T-helper 2 cell treated with Interferon-gamma antibody and Interleukin-4, amounts not matched to agents 100 ng/mL and 5 ng/mL, for 36 hours (primary cell): ENCODE measurements at regions not wholly inside any gene's neighbourhood (a gene's known extent, or its start where the extent isn't known, plus 50 kb on each side); places are given as distances from the start of the nearest gene placed in this dataset.

Experiments
- intact Hi-C: fragments of 100-400 bp; cut with micrococcal nuclease; formaldehyde crosslinking; loops from one replicate; pipeline ENCODE4 v1.15.1; 2023

DNA sequence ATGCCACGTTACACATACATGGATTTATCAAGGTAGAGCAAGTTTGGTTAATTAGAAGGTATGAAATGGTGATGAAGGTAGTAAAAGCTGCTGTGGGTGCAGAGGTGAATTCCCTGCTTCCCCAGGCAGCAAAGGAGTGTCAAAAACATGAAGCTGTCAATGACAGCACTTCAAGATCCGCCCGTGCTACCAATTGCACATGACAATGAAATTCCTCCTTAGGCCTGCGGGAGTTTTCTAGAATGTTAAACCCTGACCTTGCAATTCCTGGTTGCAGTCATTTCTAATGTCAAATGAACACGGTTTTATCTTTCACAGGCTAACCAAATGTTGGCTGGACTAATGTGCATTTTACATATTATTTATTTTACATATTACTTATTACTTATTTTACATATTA is 67.7 kb upstream of the LSM14A start:
- intact Hi-C loops: no loop called here

DNA sequence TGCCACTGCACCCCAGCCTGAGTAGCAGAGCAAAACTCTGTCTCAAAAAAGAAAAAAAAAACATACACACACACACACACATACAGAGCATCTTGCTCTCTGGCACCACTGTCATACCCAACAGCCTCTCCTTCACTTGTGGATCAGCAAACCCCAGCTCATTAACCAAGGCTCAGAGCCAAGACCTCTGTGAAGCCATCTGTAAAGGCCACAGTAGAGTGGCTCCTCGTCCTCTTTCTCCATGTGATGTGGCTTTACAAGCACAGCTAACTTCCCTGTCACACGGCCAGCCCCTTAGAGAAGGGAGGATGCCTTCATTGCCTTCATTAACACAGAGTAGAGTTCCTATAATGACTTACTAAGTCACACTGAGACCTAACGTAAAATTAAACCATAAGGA is 62.7 kb upstream of the LSM14A start:
- intact Hi-C loops: no loop called here

DNA sequence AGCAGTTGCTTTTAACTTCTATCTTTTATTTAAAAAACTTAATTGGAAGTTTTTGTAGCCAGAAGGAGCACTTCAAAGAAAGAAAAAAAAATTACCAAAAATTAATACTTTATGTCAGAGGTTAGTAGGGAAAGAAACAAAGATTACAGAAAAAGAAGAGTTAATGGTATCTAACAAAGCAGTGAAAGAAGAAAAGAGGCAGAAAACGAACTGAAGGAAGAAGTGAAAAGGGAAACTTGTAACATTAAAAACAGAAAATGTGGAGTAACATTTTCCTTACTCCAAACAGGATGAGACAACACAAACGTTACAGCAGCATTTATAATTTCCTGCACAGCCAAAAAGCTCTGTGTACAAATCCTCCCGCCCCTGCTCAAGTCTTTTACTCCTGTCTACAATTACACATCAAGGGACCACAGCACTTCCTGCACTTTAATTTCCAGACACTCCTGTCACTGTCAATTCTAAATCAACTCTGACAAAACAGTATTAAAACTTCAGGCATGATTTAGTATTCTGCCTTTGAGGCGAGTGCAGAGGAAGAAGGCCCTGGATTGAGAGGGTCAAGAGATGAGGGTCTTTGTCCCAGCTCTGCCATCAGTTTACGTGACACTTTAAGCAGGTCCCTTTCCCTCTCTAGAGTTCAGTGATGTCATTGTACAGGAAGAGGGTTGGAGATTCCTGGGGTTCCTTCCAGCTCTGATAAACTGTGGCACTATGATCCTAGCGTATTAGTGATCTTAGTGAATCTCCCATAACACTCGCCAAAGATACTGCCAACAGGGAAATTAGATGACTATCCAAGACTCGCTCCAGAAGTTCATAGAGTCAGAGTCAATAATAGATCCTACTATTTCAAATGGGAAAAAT is 53.2 kb upstream of the LSM14A start:
- intact Hi-C loops: no loop called here

DNA sequence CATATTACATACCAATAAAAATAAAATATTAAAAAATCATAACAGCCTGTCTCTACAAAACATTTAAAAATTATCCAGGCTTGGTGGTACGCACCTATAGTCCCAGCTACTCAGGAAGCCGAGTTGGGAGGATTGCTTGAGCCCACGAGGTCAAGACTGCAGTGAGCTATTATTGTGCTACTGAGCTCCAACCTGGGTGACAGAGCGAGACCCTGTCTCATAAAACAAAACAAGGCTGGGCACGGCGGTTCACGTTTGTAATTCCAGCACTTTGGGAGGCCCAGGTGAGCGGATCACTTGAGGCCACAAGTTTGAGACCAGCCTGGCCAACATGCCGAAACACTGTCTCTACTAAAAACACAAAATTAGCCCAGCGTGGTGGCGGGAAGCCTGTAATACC is 52.2 kb upstream of the LSM14A start:
- intact Hi-C loops: no loop called here

DNA sequence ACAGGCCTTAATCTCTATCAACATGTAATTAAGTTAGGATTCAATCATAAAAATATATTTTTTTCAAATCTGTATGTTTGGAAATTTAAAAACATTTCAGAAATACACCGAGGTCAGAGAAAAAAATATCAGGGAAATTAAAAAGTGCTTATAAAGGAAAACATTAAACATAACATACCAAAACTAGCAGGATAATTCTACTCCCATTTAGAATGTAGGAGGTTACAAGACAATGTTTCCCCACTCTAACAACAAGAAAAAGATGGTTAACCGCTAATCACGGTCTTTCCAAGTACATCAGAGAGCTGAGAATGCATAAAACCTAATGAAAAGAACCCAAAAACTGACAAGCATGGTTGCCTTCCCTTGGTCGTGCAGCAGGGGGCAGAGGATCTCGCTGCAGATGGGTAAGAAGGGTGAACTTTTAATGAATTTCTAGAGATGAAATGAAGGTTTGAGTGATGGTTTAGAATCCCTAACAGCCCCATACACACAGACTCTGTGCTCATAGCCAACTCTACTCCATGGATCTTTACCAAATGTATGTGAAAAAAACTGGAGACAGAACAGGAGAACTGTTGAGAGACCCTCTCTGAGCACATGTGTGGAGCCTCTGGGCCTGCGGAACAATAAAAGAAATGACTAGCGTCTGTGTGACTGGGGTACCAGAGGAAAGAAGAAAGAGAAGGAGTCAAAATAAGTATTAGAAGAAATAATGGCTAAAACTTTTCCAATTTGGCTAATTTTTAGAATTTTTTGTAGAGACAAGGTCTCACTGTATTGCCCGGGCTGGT is 51.3 kb upstream of the LSM14A start:
- intact Hi-C loops: loop anchor here (1.0 kb wide), 1 partner anchor 24 kb away; no protein-coding TSS in a partner anchor
